ENCODE measurements at regions not wholly inside any gene's neighbourhood (a gene's known extent, or its start where the extent isn't known, plus 50 kb on each side); places are given as distances from the start of the nearest gene placed in this dataset.

- TF ChIP-seq, protein P1, sequence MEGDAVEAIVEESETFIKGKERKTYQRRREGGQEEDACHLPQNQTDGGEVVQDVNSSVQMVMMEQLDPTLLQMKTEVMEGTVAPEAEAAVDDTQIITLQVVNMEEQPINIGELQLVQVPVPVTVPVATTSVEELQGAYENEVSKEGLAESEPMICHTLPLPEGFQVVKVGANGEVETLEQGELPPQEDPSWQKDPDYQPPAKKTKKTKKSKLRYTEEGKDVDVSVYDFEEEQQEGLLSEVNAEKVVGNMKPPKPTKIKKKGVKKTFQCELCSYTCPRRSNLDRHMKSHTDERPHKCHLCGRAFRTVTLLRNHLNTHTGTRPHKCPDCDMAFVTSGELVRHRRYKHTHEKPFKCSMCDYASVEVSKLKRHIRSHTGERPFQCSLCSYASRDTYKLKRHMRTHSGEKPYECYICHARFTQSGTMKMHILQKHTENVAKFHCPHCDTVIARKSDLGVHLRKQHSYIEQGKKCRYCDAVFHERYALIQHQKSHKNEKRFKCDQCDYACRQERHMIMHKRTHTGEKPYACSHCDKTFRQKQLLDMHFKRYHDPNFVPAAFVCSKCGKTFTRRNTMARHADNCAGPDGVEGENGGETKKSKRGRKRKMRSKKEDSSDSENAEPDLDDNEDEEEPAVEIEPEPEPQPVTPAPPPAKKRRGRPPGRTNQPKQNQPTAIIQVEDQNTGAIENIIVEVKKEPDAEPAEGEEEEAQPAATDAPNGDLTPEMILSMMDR (conservative IDR thresholded peaks at IDR 0.05 in 1 of 2, IDR thresholded peaks at IDR 0.05 in 1 of 2; ENCODE audit: low read depth in 1 of 2, low read length in 2 of 2): no peak
- TF ChIP-seq EZH2 (IDR thresholded peaks at IDR 0.05; ENCODE audit: low read length, missing control alignments): no peak
Observed at GRCh38 chr13:57438072-57438471, 193.5 kb upstream of the PCDH17 start.
